ENCODE measurements at regions not wholly inside any gene's neighbourhood (a gene's known extent, or its start where the extent isn't known, plus 50 kb on each side); places are given as distances from the start of the nearest gene placed in this dataset.

GRCh38 chr12:16854465-16854864 is 248.5 kb upstream of the LMO3 start:
- 81 to 82% methylated on average over 1 of the region's 1 CpG for WGBS, 2 donors
- H3K36me3 ChIP-seq = no peaks in the 10 kb centered on the region
- H3K4me3 ChIP-seq = no peak overlapping the region
- no peak overlapping the region for H3K27ac ChIP-seq
- no peaks in the 10 kb centered on the region for H3K9me3 ChIP-seq
- TF ChIP-seq POLR2A (IDR thresholded peaks at IDR 0.05) (no peak), EP300 (IDR thresholded peaks at IDR 0.05) (no peak), CTCF (IDR thresholded peaks at IDR 0.05) (no peak)
- no peaks in the 10 kb centered on the region for H3K4me1 ChIP-seq
- no peaks in the 10 kb centered on the region for H3K27me3 ChIP-seq
- DNase-seq (ENCODE audit: low spot score in 2 of 2) = no peak

DNA sequence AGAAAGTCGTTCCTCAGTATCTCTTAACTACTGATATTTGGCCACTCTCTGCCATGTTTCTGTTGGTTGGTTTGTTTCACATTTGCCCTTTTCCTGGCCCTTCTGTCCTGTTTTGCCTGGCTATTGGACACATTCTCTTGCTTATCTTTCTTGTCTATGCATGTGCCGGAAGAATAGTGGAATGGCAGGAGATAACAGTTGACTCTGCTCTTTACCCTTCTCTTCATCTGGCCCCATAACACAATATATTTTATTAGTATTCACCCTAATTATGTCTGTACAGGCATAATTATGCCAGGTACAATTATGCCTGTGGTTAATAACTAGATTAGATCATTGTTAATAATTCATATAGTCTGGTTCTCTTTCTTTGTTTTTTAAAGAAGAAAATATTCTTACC is 243.5 kb upstream of the LMO3 start:
- Histone ChIP-seq H3K4me3 (no peak overlapping the region), H3K27me3 (no peaks in the 10 kb centered on the region), H3K4me1 (no peaks in the 10 kb centered on the region), H3K36me3 (no peaks in the 10 kb centered on the region), H3K27ac (no peak overlapping the region), H3K9me3 (no peaks in the 10 kb centered on the region)
- no peak for TF ChIP-seq EP300 (IDR thresholded peaks at IDR 0.05)
- TF ChIP-seq POLR2A (IDR thresholded peaks at IDR 0.05) = no peak
- TF ChIP-seq CTCF (IDR thresholded peaks at IDR 0.05) = no peak
- no peak for DNase-seq (ENCODE audit: low spot score in 2 of 2)
- 86 to 88% methylated on average over 2 of the region's 2 CpGs for WGBS, 2 donors

DNA sequence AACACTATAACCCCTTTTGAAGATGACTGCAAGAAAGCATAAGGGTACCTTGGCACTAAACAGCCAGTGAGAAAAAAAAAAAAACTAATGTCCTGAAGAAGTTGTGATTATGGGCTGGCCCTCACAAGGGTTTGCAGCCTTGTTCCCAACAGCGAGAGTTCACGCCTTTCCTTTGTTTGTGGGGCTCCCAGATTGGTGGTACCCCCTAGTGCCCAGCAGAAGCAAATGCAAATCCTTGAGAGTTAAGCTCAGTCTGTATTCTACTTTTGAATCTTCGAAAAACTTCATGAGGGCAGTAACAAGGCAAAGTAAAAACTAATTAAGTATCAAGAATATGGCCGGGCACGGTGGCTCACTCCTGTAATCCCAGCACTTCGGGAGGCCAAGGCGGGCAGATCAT is 238.9 kb upstream of the LMO3 start:
- Histone ChIP-seq H3K27me3 (no peaks in the 10 kb centered on the region), H3K27ac (no peak overlapping the region), H3K4me1 (no peaks in the 10 kb centered on the region), H3K9me3 (no peaks in the 10 kb centered on the region), H3K4me3 (no peak overlapping the region), H3K36me3 (no peaks in the 10 kb centered on the region)
- TF ChIP-seq EP300 (IDR thresholded peaks at IDR 0.05) = no peak
- no peak for TF ChIP-seq POLR2A (IDR thresholded peaks at IDR 0.05)
- TF ChIP-seq CTCF (IDR thresholded peaks at IDR 0.05) = no peak
- 88 to 91% methylated on average over 7 of the region's 7 CpGs for WGBS, 2 donors
- no peak for DNase-seq (ENCODE audit: low spot score in 2 of 2)

DNA sequence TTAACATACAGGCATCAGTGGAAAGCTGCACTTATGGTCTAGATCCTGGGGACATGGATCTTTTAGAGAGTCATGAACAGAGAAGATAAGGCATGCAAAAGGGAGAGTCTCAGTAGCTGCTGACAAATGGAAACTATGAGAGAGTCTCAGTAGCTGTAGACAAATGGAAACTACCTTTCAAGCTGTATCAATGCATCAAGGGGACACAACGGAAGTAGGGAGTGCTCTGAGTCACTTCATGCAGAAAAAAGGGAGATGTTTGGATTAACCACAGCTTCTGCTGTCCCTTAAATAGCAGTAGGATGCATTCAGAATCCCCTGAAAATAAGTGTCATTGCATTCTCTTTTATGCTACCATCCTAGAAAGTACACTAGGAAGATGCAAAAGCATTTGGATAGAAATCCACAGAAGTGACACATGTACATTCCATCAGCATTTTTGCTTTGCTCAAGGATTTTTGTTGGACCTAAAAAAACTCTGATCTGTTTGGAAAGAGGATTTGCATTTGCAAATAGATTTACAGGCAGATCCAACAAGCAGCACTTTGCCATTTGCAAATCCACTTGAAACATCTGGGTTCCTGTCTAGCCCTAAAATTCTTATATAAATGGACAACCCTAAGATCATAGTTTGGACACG is 227.5 kb upstream of the LMO3 start:
- H3K27me3 ChIP-seq = no peaks in the 10 kb centered on the region
- H3K27ac ChIP-seq = no peak overlapping the region
- no peak for DNase-seq (ENCODE audit: low spot score in 2 of 2)
- TF ChIP-seq EP300 (IDR thresholded peaks at IDR 0.05) = no peak
- no peak for TF ChIP-seq POLR2A (IDR thresholded peaks at IDR 0.05)
- TF ChIP-seq CTCF (IDR thresholded peaks at IDR 0.05) = no peak
- H3K4me3 ChIP-seq = no peak overlapping the region
- H3K36me3 ChIP-seq = no peaks in the 10 kb centered on the region
- H3K4me1 ChIP-seq = no peaks in the 10 kb centered on the region
- H3K9me3 ChIP-seq = no peaks in the 10 kb centered on the region
- WGBS, 2 donors = 67 to 70% methylated on average over 2 of the region's 2 CpGs

DNA sequence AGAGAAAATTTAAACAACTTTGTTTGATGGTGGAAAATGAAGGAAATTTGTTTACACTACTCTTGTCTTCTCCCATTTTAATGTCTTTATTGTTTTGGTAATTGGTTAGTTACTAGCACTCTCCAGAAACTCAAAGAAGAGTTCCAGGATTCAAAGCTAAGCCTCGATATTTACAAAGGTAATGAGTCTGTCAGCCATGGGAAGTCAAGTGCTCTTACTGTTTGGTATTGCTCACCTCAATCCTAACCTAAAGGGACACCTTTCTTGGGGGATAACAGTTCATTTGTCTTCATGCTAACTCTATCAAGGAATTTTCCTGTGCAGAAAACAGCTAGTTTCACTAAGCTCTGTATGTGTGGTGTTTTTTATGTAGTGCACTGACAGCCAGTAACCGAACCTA is 222.9 kb upstream of the LMO3 start:
- no peaks in the 10 kb centered on the region for H3K9me3 ChIP-seq
- no peaks in the 10 kb centered on the region for H3K4me1 ChIP-seq
- 38 to 52% methylated on average over 2 of the region's 2 CpGs for WGBS, 2 donors
- H3K36me3 ChIP-seq = no peaks in the 10 kb centered on the region
- no peak overlapping the region for H3K4me3 ChIP-seq
- TF ChIP-seq POLR2A (IDR thresholded peaks at IDR 0.05) = no peak
- TF ChIP-seq CTCF (IDR thresholded peaks at IDR 0.05) = no peak
- no peak for TF ChIP-seq EP300 (IDR thresholded peaks at IDR 0.05)
- no peak for DNase-seq (ENCODE audit: low spot score in 2 of 2)
- H3K27ac ChIP-seq = no peak overlapping the region
- H3K27me3 ChIP-seq = no peaks in the 10 kb centered on the region
